NCI-H1436 (cell line): ENCODE measurements at regions not wholly inside any gene's neighbourhood (a gene's known extent, or its start where the extent isn't known, plus 50 kb on each side); places are given as distances from the start of the nearest gene placed in this dataset.

Experiments used
- DNase-seq: peaks from one replicate; lab custom pipeline; 2025; lab: John Stamatoyannopoulos, UW

GRCh38 chr5:174191076-174191475 lies 145.6 kb downstream of the NSG2 start:
- no peak for DNase-seq

GRCh38 chr5:174191850-174192655 lies 146.5 kb downstream of the NSG2 start:
- no peak for DNase-seq

- no peak for DNase-seq
These were observed 147.4 kb downstream of the NSG2 start for GRCh38 chr5:174192901-174193300.

- no peak for DNase-seq
These were observed 150.0 kb downstream of the NSG2 start for GRCh38 chr5:174195517-174195916.

GRCh38 chr5:174197929-174198328 lies 152.4 kb downstream of the NSG2 start:
- no peak for DNase-seq

- no peak for DNase-seq
These were observed 153.0 kb downstream of the NSG2 start for GRCh38 chr5:174198541-174198940.

- no peak for DNase-seq
These were observed 157.5 kb downstream of the NSG2 start for GRCh38 chr5:174202996-174203395.

GRCh38 chr5:174204535-174205313 lies 159.2 kb downstream of the NSG2 start:
- DNase-seq: no peak

GRCh38 chr5:174205939-174206338 lies 160.4 kb downstream of the NSG2 start:
- no peak for DNase-seq

GRCh38 chr5:174210596-174211276 lies 165.2 kb downstream of the NSG2 start:
- no peak for DNase-seq

- DNase-seq: no peak
These were observed 165.7 kb downstream of the NSG2 start for GRCh38 chr5:174211277-174211626.

GRCh38 chr5:174217527-174217926 lies 172.0 kb downstream of the NSG2 start:
- no peak for DNase-seq

GRCh38 chr5:174218162-174218561 lies 172.7 kb downstream of the NSG2 start:
- no peak for DNase-seq

- no peak for DNase-seq
These were observed 174.9 kb downstream of the NSG2 start for GRCh38 chr5:174220417-174220816.

GRCh38 chr5:174221436-174221835 lies 175.9 kb downstream of the NSG2 start:
- no peak for DNase-seq

- DNase-seq: no peak
These were observed 176.4 kb downstream of the NSG2 start for GRCh38 chr5:174221946-174222345.

GRCh38 chr5:174222891-174223290 lies 177.4 kb downstream of the NSG2 start:
- no peak for DNase-seq

- no peak for DNase-seq
These were observed 177.8 kb downstream of the NSG2 start for GRCh38 chr5:174223355-174223754.

- DNase-seq: no peak
These were observed 183.6 kb downstream of the NSG2 start for GRCh38 chr5:174229068-174229467.

- no peak for DNase-seq
These were observed 184.2 kb downstream of the NSG2 start for GRCh38 chr5:174229514-174230370.

GRCh38 chr5:174231956-174232487 lies 186.5 kb downstream of the NSG2 start:
- DNase-seq: no peak

GRCh38 chr5:174234388-174234787 lies 188.9 kb downstream of the NSG2 start:
- no peak for DNase-seq
